ENCODE measurements at regions not wholly inside any gene's neighbourhood (a gene's known extent, or its start where the extent isn't known, plus 50 kb on each side); places are given as distances from the start of the nearest gene placed in this dataset.

GRCh38 chr2:20524412-20525040 lies 77.7 kb downstream of the RHOB start:
- TF ChIP-seq ESRRG (CRISPR knock-in tag; IDR thresholded peaks at IDR 0.05) (no peak), ARNTL (CRISPR knock-in tag; IDR thresholded peaks at IDR 0.05; ENCODE audit: borderline replicate concordance, low read depth) (no peak), RARB (CRISPR knock-in tag; IDR thresholded peaks at IDR 0.05) (no peak), CREB5 (CRISPR knock-in tag; IDR thresholded peaks at IDR 0.05; ENCODE audit: low read depth) (no peak)
- TF ChIP-seq, protein P1, sequence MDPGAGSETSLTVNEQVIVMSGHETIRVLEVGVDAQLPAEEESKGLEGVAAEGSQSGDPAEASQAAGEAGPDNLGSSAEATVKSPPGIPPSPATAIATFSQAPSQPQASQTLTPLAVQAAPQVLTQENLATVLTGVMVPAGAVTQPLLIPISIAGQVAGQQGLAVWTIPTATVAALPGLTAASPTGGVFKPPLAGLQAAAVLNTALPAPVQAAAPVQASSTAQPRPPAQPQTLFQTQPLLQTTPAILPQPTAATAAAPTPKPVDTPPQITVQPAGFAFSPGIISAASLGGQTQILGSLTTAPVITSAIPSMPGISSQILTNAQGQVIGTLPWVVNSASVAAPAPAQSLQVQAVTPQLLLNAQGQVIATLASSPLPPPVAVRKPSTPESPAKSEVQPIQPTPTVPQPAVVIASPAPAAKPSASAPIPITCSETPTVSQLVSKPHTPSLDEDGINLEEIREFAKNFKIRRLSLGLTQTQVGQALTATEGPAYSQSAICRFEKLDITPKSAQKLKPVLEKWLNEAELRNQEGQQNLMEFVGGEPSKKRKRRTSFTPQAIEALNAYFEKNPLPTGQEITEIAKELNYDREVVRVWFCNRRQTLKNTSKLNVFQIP (CRISPR knock-in tag; IDR thresholded peaks at IDR 0.05; ENCODE audit: borderline replicate concordance, low read depth) = no peak
- TF ChIP-seq, protein P2, sequence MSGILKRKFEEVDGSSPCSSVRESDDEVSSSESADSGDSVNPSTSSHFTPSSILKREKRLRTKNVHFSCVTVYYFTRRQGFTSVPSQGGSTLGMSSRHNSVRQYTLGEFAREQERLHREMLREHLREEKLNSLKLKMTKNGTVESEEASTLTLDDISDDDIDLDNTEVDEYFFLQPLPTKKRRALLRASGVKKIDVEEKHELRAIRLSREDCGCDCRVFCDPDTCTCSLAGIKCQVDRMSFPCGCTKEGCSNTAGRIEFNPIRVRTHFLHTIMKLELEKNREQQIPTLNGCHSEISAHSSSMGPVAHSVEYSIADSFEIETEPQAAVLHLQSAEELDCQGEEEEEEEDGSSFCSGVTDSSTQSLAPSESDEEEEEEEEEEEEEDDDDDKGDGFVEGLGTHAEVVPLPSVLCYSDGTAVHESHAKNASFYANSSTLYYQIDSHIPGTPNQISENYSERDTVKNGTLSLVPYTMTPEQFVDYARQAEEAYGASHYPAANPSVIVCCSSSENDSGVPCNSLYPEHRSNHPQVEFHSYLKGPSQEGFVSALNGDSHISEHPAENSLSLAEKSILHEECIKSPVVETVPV (CRISPR knock-in tag; IDR thresholded peaks at IDR 0.05) = no peak

All from SK-N-SH treated with all-trans-retinoic acid at 6 μM for 48 hours (cell line).